Bronchial epithelial cell (primary cell): ENCODE measurements at regions not wholly inside any gene's neighbourhood (a gene's known extent, or its start where the extent isn't known, plus 50 kb on each side); places are given as distances from the start of the nearest gene placed in this dataset.
A peak's percentile ranks its signal among the peaks of the same experiment; 100 is the strongest.

Experiments used
- DNase-seq: peaks from one replicate; pipeline ENCODE4 v3.0.0-alpha.2; 2010; ENCODE audit warnings: low read depth
- FAIRE-seq: peaks from 2 replicates; lab custom pipeline; 2011; peaks lifted over from hg19 to GRCh38; lab: Jason Lieb, UNC
- H3K27me3 ChIP-seq: 2 replicates; pipeline ENCODE4 v1.5.1; 2011; ENCODE audit warnings: low read length; ENCODE audit not compliant: control insufficient read depth, insufficient read depth
- H3K36me3 ChIP-seq: 2 replicates; pipeline ENCODE4 v1.5.1; 2011; ENCODE audit warnings: low read length; ENCODE audit not compliant: control insufficient read depth, insufficient read depth
- H3K4me3 ChIP-seq: 2 replicates; pipeline ENCODE4 v1.5.1; 2011; ENCODE audit warnings: mild to moderate bottlenecking, low read depth, low read length, control low read depth
- TF ChIP-seq, protein P1 (sequence below): IDR thresholded peaks from 2 replicates; pipeline ENCODE4 v1.5.1; 2011; ENCODE audit warnings: mild to moderate bottlenecking, moderate library complexity, low read length, control low read depth, inconsistent platforms; ENCODE audit not compliant: insufficient read depth, severe bottlenecking

DNA sequence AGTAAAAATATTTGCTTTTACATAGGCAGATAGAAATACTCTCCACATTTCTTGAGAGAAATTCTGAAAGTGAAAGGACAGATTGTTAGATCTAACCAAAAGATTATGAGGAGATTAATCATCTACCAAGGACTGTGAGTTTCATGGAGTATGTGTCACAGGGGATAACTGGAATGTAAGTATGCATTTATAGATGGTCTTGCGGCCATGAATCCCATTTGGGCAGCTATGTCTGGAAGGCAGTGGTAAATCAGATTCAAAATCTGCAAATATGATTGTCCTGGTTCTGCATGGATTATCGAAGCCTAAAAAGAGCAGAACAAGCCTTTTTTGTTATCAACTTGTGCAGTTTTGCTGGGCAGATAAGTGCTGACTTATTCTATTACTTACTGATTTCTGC, 293.8 kb downstream of the RFPL4B start:
- no peak overlapping the region for H3K4me3 ChIP-seq
- DNase-seq (no peak), FAIRE-seq (no peak)
- no peaks in the 10 kb centered on the region for H3K36me3 ChIP-seq
- TF ChIP-seq, protein P1, sequence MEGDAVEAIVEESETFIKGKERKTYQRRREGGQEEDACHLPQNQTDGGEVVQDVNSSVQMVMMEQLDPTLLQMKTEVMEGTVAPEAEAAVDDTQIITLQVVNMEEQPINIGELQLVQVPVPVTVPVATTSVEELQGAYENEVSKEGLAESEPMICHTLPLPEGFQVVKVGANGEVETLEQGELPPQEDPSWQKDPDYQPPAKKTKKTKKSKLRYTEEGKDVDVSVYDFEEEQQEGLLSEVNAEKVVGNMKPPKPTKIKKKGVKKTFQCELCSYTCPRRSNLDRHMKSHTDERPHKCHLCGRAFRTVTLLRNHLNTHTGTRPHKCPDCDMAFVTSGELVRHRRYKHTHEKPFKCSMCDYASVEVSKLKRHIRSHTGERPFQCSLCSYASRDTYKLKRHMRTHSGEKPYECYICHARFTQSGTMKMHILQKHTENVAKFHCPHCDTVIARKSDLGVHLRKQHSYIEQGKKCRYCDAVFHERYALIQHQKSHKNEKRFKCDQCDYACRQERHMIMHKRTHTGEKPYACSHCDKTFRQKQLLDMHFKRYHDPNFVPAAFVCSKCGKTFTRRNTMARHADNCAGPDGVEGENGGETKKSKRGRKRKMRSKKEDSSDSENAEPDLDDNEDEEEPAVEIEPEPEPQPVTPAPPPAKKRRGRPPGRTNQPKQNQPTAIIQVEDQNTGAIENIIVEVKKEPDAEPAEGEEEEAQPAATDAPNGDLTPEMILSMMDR: no peak
- no peaks in the 10 kb centered on the region for H3K27me3 ChIP-seq

DNA sequence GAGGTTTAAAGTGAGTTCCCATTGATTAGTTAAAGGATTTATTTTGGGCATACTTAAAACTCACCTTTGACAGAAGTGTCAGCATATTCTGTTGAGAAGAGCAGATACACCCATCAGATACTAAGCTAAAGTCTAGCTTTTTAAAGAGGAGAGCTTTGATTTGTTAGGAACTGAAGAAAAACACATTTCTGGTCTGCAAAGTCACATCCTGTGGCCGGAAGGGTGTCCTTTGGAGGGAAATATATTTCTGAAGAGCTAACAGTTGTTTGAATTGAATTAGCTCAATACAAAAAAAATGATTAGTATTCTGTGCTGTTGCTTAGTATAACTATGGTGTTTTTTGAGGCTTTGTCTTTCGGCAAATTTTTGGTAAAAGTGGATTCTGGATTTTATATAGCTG, 302.7 kb downstream of the RFPL4B start:
- no peak overlapping the region for H3K4me3 ChIP-seq
- no peak for DNase-seq
- TF ChIP-seq, protein P1: no peak
- H3K36me3 ChIP-seq: no peaks in the 10 kb centered on the region
- no peaks in the 10 kb centered on the region for H3K27me3 ChIP-seq
- no peak for FAIRE-seq

- no peaks in the 10 kb centered on the region for H3K36me3 ChIP-seq
- FAIRE-seq (no peak), DNase-seq (no peak)
- TF ChIP-seq, protein P1: no peak
- no peaks in the 10 kb centered on the region for H3K27me3 ChIP-seq
- no peak overlapping the region for H3K4me3 ChIP-seq
Observed at GRCh38 chr6:112651239-112651638, 304.1 kb downstream of the RFPL4B start.

DNA sequence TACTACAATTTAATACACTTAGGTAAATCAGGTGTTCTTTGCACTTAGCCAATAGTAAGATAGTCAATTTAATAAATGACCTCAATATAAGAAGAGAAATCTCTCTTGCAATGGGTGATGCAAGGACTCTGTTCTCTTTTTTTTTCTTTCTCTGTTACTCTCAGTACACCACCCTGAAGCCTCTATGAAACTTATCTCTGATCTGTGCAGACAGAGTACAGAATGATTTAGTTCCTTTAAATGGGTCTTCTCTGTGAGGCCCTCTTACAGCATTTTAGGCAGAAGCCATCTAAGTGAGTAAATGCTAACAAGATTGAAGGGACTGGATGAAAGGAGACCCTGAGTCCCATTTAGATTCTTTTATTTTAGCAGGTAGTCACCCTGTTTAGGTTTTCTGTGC, 312.8 kb downstream of the RFPL4B start:
- no peak for DNase-seq
- H3K36me3 ChIP-seq: no peaks in the 10 kb centered on the region
- H3K4me3 ChIP-seq: no peak overlapping the region
- TF ChIP-seq, protein P1: no peak
- H3K27me3 ChIP-seq: no peaks in the 10 kb centered on the region
- no peak for FAIRE-seq

DNA sequence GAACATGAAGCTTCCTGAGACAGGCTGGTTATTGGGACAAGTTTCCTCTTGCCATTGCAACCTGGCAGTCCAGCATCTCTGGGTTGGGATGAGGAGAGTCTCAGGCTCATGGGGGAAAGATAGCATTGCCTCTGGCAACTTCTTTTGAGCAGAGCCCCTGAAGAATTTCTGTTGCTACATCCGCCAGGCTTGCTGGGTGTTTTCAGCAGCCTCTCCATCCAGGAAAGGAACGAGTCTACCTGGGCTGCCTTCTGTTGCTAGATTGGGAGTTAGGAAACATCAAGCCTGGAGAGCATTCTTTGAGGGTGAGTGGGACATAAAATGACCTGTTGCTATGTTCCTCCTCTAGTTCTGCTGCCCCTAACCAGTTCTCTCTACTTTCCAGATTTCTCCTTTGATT, 313.5 kb downstream of the RFPL4B start:
- no peaks in the 10 kb centered on the region for H3K27me3 ChIP-seq
- no peaks in the 10 kb centered on the region for H3K36me3 ChIP-seq
- TF ChIP-seq, protein P1: no peak
- DNase-seq (peak; percentile 17), FAIRE-seq (no peak)
- H3K4me3 ChIP-seq: no peak overlapping the region

DNA sequence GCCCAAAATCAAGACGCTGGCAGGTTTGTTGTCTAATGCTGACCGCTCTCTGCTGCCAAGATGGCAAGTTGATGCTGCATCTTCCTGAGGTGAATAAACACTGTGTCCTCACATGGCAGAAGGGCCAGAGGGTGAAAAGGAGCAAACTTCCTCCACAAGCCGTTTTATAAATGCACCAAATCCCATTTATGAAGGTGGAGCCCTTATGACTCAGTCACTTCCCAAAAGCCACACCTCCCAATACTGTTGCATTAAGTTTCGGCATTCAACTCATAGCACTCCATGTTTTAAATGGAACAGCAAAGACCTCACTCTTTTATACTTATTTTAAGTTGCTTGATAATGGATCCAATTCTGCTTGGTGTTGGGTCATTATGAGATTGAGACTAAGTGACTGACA, 316.6 kb downstream of the RFPL4B start:
- DNase-seq (peak; percentile 46), FAIRE-seq (no peak)
- Histone ChIP-seq H3K27me3 (no peaks in the 10 kb centered on the region), H3K36me3 (no peaks in the 10 kb centered on the region), H3K4me3 (no peak overlapping the region)
- TF ChIP-seq, protein P1: no peak
